IMR-90 (cell line): ENCODE measurements at regions not wholly inside any gene's neighbourhood (a gene's known extent, or its start where the extent isn't known, plus 50 kb on each side); places are given as distances from the start of the nearest gene placed in this dataset.

Experiments used
- ATAC-seq: fragments of 200-7000 bp; cut with Tn5 transposase; 2 replicates; pipeline ENCODE4 v1.9.1; 2020; ENCODE audit warnings: low read depth, mild to moderate bottlenecking, moderate library complexity
- BruUV-seq: library from RNA; stranded (reverse); fragments of 400-500 nt; replicated peaks from 2 replicates; lab custom pipeline; 2021; lab: Mats Ljungman, UMichigan
- CTCF ChIA-PET: fragments of 300-600 bp; formaldehyde crosslinking; extraction: SDS; loops from one replicate; lab custom pipeline; 2021; ENCODE audit warnings: antibody characterized with exemption; lab: Yijun Ruan, JAX
- POLR2A ChIA-PET: fragments of 300-600 bp; sonication (Branson Sonifier 250); formaldehyde crosslinking; loops from one replicate; lab custom pipeline; 2022; ENCODE audit warnings: antibody characterized with exemption; ENCODE audit not compliant: unreplicated experiment; lab: Charles Lee
- DNase-seq: peaks from one replicate; pipeline ENCODE4 v3.0.0; 2013
- H2AFZ ChIP-seq: replicated peaks from 2 replicates; pipeline ENCODE3; 2013; ENCODE audit warnings: low read length, mild to moderate bottlenecking; ENCODE audit not compliant: poor library complexity
- H2AK5ac ChIP-seq: 2 replicates; pipeline ENCODE4 v1.6.1; 2013; ENCODE audit warnings: low read depth, low read length, inconsistent platforms
- H2AK9ac ChIP-seq: replicated peaks from 2 replicates; pipeline ENCODE3; 2013; ENCODE audit warnings: mild to moderate bottlenecking, low read depth, low read length, moderate library complexity; ENCODE audit not compliant: poor library complexity
- H2BK120ac ChIP-seq: 2 replicates; pipeline ENCODE4 v1.6.1; 2013; ENCODE audit warnings: low read depth, low read length, inconsistent platforms
- H2BK15ac ChIP-seq: 3 replicates; pipeline ENCODE4 v1.6.1; 2013; ENCODE audit warnings: low read depth, low read length, inconsistent platforms
- H2BK20ac ChIP-seq: 2 replicates; pipeline ENCODE4 v1.6.1; 2013; ENCODE audit warnings: low read depth, mild to moderate bottlenecking, inconsistent platforms, low read length, moderate library complexity
- H2BK5ac ChIP-seq: 2 replicates; pipeline ENCODE4 v1.6.1; 2013; ENCODE audit warnings: mild to moderate bottlenecking, low read depth, low read length, inconsistent platforms; ENCODE audit not compliant: poor library complexity, severe bottlenecking
- H3K14ac ChIP-seq: replicated peaks from 2 replicates; pipeline ENCODE4 v1.6.1; 2013; ENCODE audit warnings: low read depth, low read length, inconsistent platforms
- H3K18ac ChIP-seq: 2 replicates; pipeline ENCODE4 v1.6.1; 2013; ENCODE audit warnings: low read depth, low read length, control low read depth
- H3K23ac ChIP-seq: 2 replicates; pipeline ENCODE4 v1.6.1; 2013; ENCODE audit warnings: low read depth, low read length, inconsistent platforms
- H3K27ac ChIP-seq: 2 replicates; pipeline ENCODE4 v1.5.1; 2013; ENCODE audit warnings: mild to moderate bottlenecking, control low read depth, low read length; ENCODE audit not compliant: insufficient read depth
- H3K27me3 ChIP-seq: 2 replicates; pipeline ENCODE4 v1.6.1; 2013; ENCODE audit warnings: low read length; ENCODE audit not compliant: control insufficient read depth, insufficient read depth
- H3K36me3 ChIP-seq: 2 replicates; pipeline ENCODE4 v1.6.1; 2013; ENCODE audit warnings: low read length, mixed read lengths; ENCODE audit not compliant: control insufficient read depth, insufficient read depth
- H3K4ac ChIP-seq: 2 replicates; pipeline ENCODE4 v1.6.1; 2013; ENCODE audit warnings: low read depth, low read length, inconsistent platforms
- H3K4me1 ChIP-seq: 2 replicates; pipeline ENCODE4 v1.6.1; 2013; ENCODE audit warnings: low read length, mixed read lengths; ENCODE audit not compliant: control insufficient read depth, insufficient read depth
- H3K4me2 ChIP-seq: 2 replicates; pipeline ENCODE4 v1.6.1; 2013; ENCODE audit warnings: low read depth, mild to moderate bottlenecking, control low read depth, low read length, moderate library complexity
- H3K4me3 ChIP-seq: 2 replicates; pipeline ENCODE4 v1.5.1; 2013; ENCODE audit warnings: low read depth, mild to moderate bottlenecking, control low read depth, low read length, moderate library complexity; ENCODE audit not compliant: insufficient read depth
- H3K56ac ChIP-seq: 2 replicates; pipeline ENCODE4 v1.6.1; 2013; ENCODE audit warnings: low read length, inconsistent platforms; ENCODE audit not compliant: insufficient read depth; ENCODE audit errors: extremely low read depth
- H3K79me1 ChIP-seq, 2 experiments: 2 replicates each; pipeline ENCODE4 v1.6.1; 2013; ENCODE audit warnings: low read length in 2 of 2, inconsistent platforms in 1 of 2, low read depth in 1 of 2
- H3K9ac ChIP-seq: 2 replicates; pipeline ENCODE4 v1.6.1; 2013; ENCODE audit warnings: low read depth, low read length, control low read depth
- H3K9me1 ChIP-seq: 2 replicates; pipeline ENCODE4 v1.6.1; 2013; ENCODE audit warnings: low read length, inconsistent platforms; ENCODE audit not compliant: insufficient read depth
- H3K9me3 ChIP-seq: 2 replicates; pipeline ENCODE4 v1.6.1; 2013; ENCODE audit warnings: low read length; ENCODE audit not compliant: control insufficient read depth, insufficient read depth
- H4K20me1 ChIP-seq: 2 replicates; pipeline ENCODE4 v1.6.1; 2013; ENCODE audit warnings: low read length, inconsistent platforms; ENCODE audit not compliant: insufficient read depth
- H4K5ac ChIP-seq: 2 replicates; pipeline ENCODE4 v1.6.1; 2013; ENCODE audit warnings: mild to moderate bottlenecking, low read depth, low read length, control low read depth
- H4K8ac ChIP-seq, 2 experiments: 2 replicates each; pipeline ENCODE4 v1.6.1; 2013; ENCODE audit warnings: low read depth in 2 of 2, low read length in 2 of 2, control low read depth in 1 of 2, inconsistent platforms in 1 of 2
- H4K91ac ChIP-seq: 2 replicates; pipeline ENCODE4 v1.6.1; 2013; ENCODE audit warnings: low read depth, low read length, inconsistent platforms; ENCODE audit not compliant: insufficient read depth
- BHLHE40 ChIP-seq: fragments of 150-350 bp; IDR thresholded peaks from 2 replicates; pipeline ENCODE4 v1.6.1; 2016; ENCODE audit warnings: mild to moderate bottlenecking, low read depth, low read length
- CEBPB ChIP-seq: IDR thresholded peaks from 2 replicates; pipeline ENCODE4 v1.6.1; 2012; ENCODE audit warnings: low read depth, low read length, improper control_type of control experiment
- CHD1 ChIP-seq: IDR thresholded peaks from 2 replicates; pipeline ENCODE4 v1.6.1; 2012; ENCODE audit warnings: low read depth, low read length, improper control_type of control experiment
- FOS ChIP-seq: fragments of 150-350 bp; IDR thresholded peaks from 2 replicates; pipeline ENCODE4 v1.6.1; 2016; ENCODE audit warnings: low read depth, low read length
- MAFK ChIP-seq: IDR thresholded peaks from 2 replicates; pipeline ENCODE4 v1.6.1; 2012; ENCODE audit warnings: low read depth, low read length, improper control_type of control experiment
- MAZ ChIP-seq: IDR thresholded peaks from 2 replicates; pipeline ENCODE4 v1.6.1; 2012; ENCODE audit warnings: low read depth, mild to moderate bottlenecking, low read length, improper control_type of control experiment, moderate library complexity, borderline replicate concordance
- MXI1 ChIP-seq: IDR thresholded peaks from 2 replicates; pipeline ENCODE4 v1.6.1; 2012; ENCODE audit warnings: low read depth, mild to moderate bottlenecking, low read length, moderate library complexity, borderline replicate concordance
- NFE2L2 ChIP-seq: fragments of 150-350 bp; IDR thresholded peaks from 2 replicates; pipeline ENCODE4 v1.6.1; 2016; ENCODE audit warnings: low read depth, mild to moderate bottlenecking, low read length
- POLR2A ChIP-seq: IDR thresholded peaks from 2 replicates; pipeline ENCODE4 v1.6.1; 2012; ENCODE audit warnings: mild to moderate bottlenecking, low read depth, low read length
- RAD21 ChIP-seq: IDR thresholded peaks from 2 replicates; pipeline ENCODE4 v1.6.1; 2012; ENCODE audit warnings: low read length, improper control_type of control experiment
- RCOR1 ChIP-seq: IDR thresholded peaks from 2 replicates; pipeline ENCODE4 v1.6.1; 2012; ENCODE audit warnings: mild to moderate bottlenecking, low read length, improper control_type of control experiment; ENCODE audit not compliant: insufficient replicate concordance
- RFX5 ChIP-seq: IDR thresholded peaks from 2 replicates; pipeline ENCODE4 v1.8.0; 2012; ENCODE audit warnings: low read depth, mild to moderate bottlenecking, low read length, moderate library complexity
- SMC3 ChIP-seq: fragments of 150-350 bp; IDR thresholded peaks from 2 replicates; pipeline ENCODE4 v1.6.1; 2016; ENCODE audit warnings: low read depth, mild to moderate bottlenecking, antibody characterized with exemption, low read length, moderate library complexity
- WGBS, 2 experiments: methylation state at CpG; one replicate each; pipeline versions ENCODE4 v1.1.5 to v1.1.7; 2013; ENCODE audit warnings: missing lambda C conversion rate in 2 of 2; ENCODE audit not compliant: insufficient read length in 1 of 2; ENCODE audit errors: extremely low coverage in 2 of 2; 5-methylcytosine and 5-hydroxymethylcytosine counted together
- dilution Hi-C: fragments of 300-500 bp; cut with HindIII; formaldehyde crosslinking; loops from one replicate; pipeline ENCODE4 v1.14.3; 2018; ENCODE audit warnings: low sequenced_read_pairs; ENCODE audit not compliant: unreplicated experiment
- in situ Hi-C: fragments of 300-500 bp; cut with MboI; formaldehyde crosslinking; loops from 3 replicates; pipeline ENCODE4 v1.14.3; 2019; ENCODE audit warnings: low sequenced_read_pairs, inconsistent platforms, mixed read lengths
- intact Hi-C: fragments of 100-400 bp; cut with micrococcal nuclease; formaldehyde crosslinking; loops from 2 replicates; pipeline ENCODE4 v1.10.0; 2022
- TF ChIP-seq, protein P1 (sequence below): fragments of 150-350 bp; IDR thresholded peaks from 2 replicates; pipeline ENCODE4 v1.6.1; 2017; ENCODE audit warnings: mild to moderate bottlenecking, antibody characterized with exemption, low read length, low read depth
- TF ChIP-seq, protein P2 (sequence below): fragments of 150-350 bp; IDR thresholded peaks from 2 replicates; pipeline ENCODE4 v1.6.1; 2016; ENCODE audit warnings: low read depth, mild to moderate bottlenecking, low read length, moderate library complexity, borderline replicate concordance
- TF ChIP-seq, protein P3 (sequence below): conservative IDR thresholded peaks from 2 replicates; pipeline ENCODE4 v1.5.1; 2012; ENCODE audit warnings: mild to moderate bottlenecking, low read depth, low read length, improper control_type of control experiment

DNA sequence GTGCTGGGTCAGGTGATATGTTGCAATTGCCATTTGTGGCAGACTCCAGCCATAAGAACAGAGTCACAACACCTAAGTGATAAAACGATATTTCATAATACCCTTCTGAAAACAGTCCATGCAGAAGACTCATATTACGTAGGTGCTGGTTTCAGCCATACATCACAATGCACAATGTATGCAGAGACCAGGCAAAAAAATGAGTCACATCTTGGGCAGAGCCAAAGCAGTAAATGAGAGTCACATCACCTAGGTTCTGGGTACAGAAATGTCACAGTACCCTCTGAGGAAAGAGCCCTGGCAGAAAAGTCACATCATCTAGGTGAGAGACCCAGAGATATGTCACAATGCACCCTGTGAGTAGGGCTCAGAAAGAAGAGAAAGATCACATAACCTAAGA, 125.2 kb upstream of the ZNF91 start:
- dilution Hi-C loops = no loop called here
- Histone ChIP-seq H2AFZ (no peak overlapping the region), H4K5ac (no peak overlapping the region), H3K79me1 (no peaks in the 10 kb centered on the region), H2AK5ac (no peak overlapping the region), H3K36me3 (no peaks in the 10 kb centered on the region), H3K4ac (no peak overlapping the region), H4K8ac (no peak overlapping the region), H3K56ac (no peak overlapping the region), H3K18ac (no peak overlapping the region), H4K91ac (no peak overlapping the region), H2AK9ac (no peak overlapping the region), H3K27me3 (no peaks in the 10 kb centered on the region), H3K9me1 (no peaks in the 10 kb centered on the region), H3K9ac (no peak overlapping the region), H2BK5ac (no peak overlapping the region), H4K20me1 (no peaks in the 10 kb centered on the region), H2BK120ac (no peak overlapping the region), H3K23ac (no peak overlapping the region), H3K4me2 (no peak overlapping the region), H2BK20ac (no peak overlapping the region), H2BK15ac (no peak overlapping the region), H3K4me1 (no peaks in the 10 kb centered on the region), H3K9me3 (peaks cover 26% of the 10 kb centered on the region), H3K4me3 (no peak overlapping the region), H3K27ac (no peak overlapping the region), H3K14ac (no peak overlapping the region)
- in situ Hi-C loops = no loop called here
- ChIA-PET CTCF (no interaction called here), POLR2A (no interaction called here)
- intact Hi-C loops = no loop called here
- no CpG with 5 or more reads among the region's 2 CpGs for WGBS, 2 experiments
- no peak for DNase-seq
- ATAC-seq = no peak
- TF ChIP-seq SMC3 (no peak), RCOR1 (no peak), NFE2L2 (no peak), MAZ (no peak), MAFK (no peak), FOS (no peak), RAD21 (no peak), MXI1 (no peak), POLR2A (no peak), BHLHE40 (no peak), CEBPB (no peak), CHD1 (no peak), RFX5 (no peak)
- TF ChIP-seq, protein P1, sequence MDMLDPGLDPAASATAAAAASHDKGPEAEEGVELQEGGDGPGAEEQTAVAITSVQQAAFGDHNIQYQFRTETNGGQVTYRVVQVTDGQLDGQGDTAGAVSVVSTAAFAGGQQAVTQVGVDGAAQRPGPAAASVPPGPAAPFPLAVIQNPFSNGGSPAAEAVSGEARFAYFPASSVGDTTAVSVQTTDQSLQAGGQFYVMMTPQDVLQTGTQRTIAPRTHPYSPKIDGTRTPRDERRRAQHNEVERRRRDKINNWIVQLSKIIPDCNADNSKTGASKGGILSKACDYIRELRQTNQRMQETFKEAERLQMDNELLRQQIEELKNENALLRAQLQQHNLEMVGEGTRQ = no peak
- TF ChIP-seq, protein P2, sequence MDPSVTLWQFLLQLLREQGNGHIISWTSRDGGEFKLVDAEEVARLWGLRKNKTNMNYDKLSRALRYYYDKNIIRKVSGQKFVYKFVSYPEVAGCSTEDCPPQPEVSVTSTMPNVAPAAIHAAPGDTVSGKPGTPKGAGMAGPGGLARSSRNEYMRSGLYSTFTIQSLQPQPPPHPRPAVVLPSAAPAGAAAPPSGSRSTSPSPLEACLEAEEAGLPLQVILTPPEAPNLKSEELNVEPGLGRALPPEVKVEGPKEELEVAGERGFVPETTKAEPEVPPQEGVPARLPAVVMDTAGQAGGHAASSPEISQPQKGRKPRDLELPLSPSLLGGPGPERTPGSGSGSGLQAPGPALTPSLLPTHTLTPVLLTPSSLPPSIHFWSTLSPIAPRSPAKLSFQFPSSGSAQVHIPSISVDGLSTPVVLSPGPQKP = no peak
- TF ChIP-seq, protein P3, sequence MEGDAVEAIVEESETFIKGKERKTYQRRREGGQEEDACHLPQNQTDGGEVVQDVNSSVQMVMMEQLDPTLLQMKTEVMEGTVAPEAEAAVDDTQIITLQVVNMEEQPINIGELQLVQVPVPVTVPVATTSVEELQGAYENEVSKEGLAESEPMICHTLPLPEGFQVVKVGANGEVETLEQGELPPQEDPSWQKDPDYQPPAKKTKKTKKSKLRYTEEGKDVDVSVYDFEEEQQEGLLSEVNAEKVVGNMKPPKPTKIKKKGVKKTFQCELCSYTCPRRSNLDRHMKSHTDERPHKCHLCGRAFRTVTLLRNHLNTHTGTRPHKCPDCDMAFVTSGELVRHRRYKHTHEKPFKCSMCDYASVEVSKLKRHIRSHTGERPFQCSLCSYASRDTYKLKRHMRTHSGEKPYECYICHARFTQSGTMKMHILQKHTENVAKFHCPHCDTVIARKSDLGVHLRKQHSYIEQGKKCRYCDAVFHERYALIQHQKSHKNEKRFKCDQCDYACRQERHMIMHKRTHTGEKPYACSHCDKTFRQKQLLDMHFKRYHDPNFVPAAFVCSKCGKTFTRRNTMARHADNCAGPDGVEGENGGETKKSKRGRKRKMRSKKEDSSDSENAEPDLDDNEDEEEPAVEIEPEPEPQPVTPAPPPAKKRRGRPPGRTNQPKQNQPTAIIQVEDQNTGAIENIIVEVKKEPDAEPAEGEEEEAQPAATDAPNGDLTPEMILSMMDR = no peak
- no TSS peak for BruUV-seq
